GM10266 (cell line): ENCODE measurements at regions not wholly inside any gene's neighbourhood (a gene's known extent, or its start where the extent isn't known, plus 50 kb on each side); places are given as distances from the start of the nearest gene placed in this dataset.

Experiments
- DNase-seq: peaks from one replicate; pipeline ENCODE4 v3.0.0; 2012; ENCODE audit errors: extremely low spot score
- CTCF ChIP-seq: IDR thresholded peaks from 2 replicates; pipeline ENCODE4 v1.5.1; 2012; ENCODE audit warnings: mild to moderate bottlenecking, low read depth; ENCODE audit not compliant: control insufficient read depth, insufficient read depth; ENCODE audit errors: missing control alignments

DNA sequence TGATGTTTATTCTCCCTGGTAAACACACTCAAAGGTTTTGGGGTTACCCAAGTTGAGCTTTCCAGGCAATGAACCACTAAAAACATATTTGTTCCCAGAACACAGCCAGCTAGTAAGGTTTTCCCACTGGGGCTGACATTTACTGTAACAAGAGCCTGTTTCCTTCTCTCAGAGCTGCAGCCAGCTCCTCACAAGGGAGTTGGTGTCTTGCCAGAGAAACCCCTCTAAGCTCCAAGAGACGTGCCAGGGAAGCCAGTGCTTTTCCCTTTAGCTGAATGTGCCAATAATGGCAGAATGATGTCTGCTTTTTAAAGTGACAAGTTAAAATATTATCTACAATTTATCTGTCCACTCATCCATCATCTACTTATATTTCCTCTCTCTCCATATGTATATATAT, 170.8 kb upstream of the RBFOX1 start:
- DNase-seq, result no peak
- no peak for TF ChIP-seq CTCF

- no peak for TF ChIP-seq CTCF
- DNase-seq, result no peak
These were observed 172.6 kb upstream of the RBFOX1 start for GRCh38 chr16:7160093-7160492.

- no peak for TF ChIP-seq CTCF
- DNase-seq, result no peak
These were observed 174.2 kb upstream of the RBFOX1 start for GRCh38 chr16:7158481-7158880.

DNA sequence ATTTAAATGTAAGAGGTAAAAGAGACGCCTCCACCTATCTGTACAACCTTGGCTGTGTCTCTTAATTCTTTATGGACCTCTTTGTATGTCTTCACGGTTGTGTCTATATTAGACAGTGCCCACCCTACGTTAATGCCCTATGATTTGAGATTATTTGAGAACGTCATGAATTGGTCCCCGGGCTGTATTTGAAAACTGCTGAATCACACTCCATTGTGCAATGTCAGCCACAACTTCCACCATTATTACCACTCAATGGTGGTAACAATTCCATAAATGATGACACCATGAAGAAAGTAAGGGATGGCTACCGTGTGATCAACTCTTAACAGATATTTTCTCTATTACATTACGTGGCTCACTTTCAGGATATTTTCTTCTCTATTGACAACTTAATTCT, 182.4 kb upstream of the RBFOX1 start:
- no peak for DNase-seq
- no peak for TF ChIP-seq CTCF

- no peak for DNase-seq
- TF ChIP-seq CTCF, result no peak
These were observed 184.0 kb upstream of the RBFOX1 start for GRCh38 chr16:7148606-7149005.

DNA sequence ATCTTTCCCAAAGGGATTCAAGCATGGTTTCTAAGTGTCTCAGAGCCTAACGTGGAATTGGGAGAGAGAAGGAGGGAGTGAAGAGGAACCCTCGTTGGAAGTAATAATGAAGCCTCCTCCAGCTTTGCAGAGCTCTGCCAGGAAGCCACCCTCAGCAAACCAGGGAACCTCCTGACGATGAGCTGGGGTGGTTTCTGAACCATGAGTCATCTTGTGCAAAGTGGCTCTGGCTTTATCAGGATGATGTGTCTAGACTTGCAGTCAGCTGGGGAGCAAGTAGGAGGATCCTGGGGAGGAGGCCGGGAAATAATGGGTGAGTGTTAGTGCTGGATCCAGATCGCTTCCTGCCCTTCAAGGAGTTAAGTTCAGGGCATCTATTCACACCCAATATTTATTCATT, 191.7 kb upstream of the RBFOX1 start:
- TF ChIP-seq CTCF, result no peak
- no peak for DNase-seq

GRCh38 chr16:7137560-7138330, 194.9 kb upstream of the RBFOX1 start:
- DNase-seq, result no peak
- TF ChIP-seq CTCF, result no peak
